ENCODE measurements at regions not wholly inside any gene's neighbourhood (a gene's known extent, or its start where the extent isn't known, plus 50 kb on each side); places are given as distances from the start of the nearest gene placed in this dataset.

GRCh38 chr12:77488041-77488620, 342.6 kb upstream of the NAV3 start:
- no peaks in the 10 kb centered on the region for H3K9me3 ChIP-seq (ENCODE audit: low read depth, low read length)
- no peaks in the 10 kb centered on the region for H3K27me3 ChIP-seq (ENCODE audit: insufficient read depth, low read length)
- H3K4me3 ChIP-seq (ENCODE audit: low read length), result no peak overlapping the region
- H3K4me1 ChIP-seq (ENCODE audit: insufficient read depth, low read length), result no peaks in the 10 kb centered on the region

GRCh38 chr12:77486872-77487271, 343.8 kb upstream of the NAV3 start:
- no peaks in the 10 kb centered on the region for H3K27me3 ChIP-seq (ENCODE audit: insufficient read depth, low read length)
- H3K4me3 ChIP-seq (ENCODE audit: low read length), result no peak overlapping the region
- no peaks in the 10 kb centered on the region for H3K4me1 ChIP-seq (ENCODE audit: insufficient read depth, low read length)
- H3K9me3 ChIP-seq (ENCODE audit: low read depth, low read length), result no peaks in the 10 kb centered on the region

- Histone ChIP-seq H3K4me3 (ENCODE audit: low read length) (no peak overlapping the region), H3K27me3 (ENCODE audit: insufficient read depth, low read length) (no peaks in the 10 kb centered on the region), H3K9me3 (ENCODE audit: low read depth, low read length) (no peaks in the 10 kb centered on the region), H3K4me1 (ENCODE audit: insufficient read depth, low read length) (no peaks in the 10 kb centered on the region)
Observed at GRCh38 chr12:77485961-77486854, 344.5 kb upstream of the NAV3 start.

- Histone ChIP-seq H3K9me3 (ENCODE audit: low read depth, low read length) (no peaks in the 10 kb centered on the region), H3K27me3 (ENCODE audit: insufficient read depth, low read length) (no peaks in the 10 kb centered on the region), H3K4me3 (ENCODE audit: low read length) (no peak overlapping the region), H3K4me1 (ENCODE audit: insufficient read depth, low read length) (no peaks in the 10 kb centered on the region)
Observed at GRCh38 chr12:77481687-77482086, 349.0 kb upstream of the NAV3 start.

- no peaks in the 10 kb centered on the region for H3K9me3 ChIP-seq (ENCODE audit: low read depth, low read length)
- H3K4me1 ChIP-seq (ENCODE audit: insufficient read depth, low read length), result no peaks in the 10 kb centered on the region
- H3K4me3 ChIP-seq (ENCODE audit: low read length), result no peak overlapping the region
- H3K27me3 ChIP-seq (ENCODE audit: insufficient read depth, low read length), result no peaks in the 10 kb centered on the region
Observed at GRCh38 chr12:77477907-77478533, 352.7 kb upstream of the NAV3 start.

- Histone ChIP-seq H3K4me1 (ENCODE audit: insufficient read depth, low read length) (no peaks in the 10 kb centered on the region), H3K4me3 (ENCODE audit: low read length) (no peak overlapping the region), H3K27me3 (ENCODE audit: insufficient read depth, low read length) (no peaks in the 10 kb centered on the region), H3K9me3 (ENCODE audit: low read depth, low read length) (no peaks in the 10 kb centered on the region)
Observed at GRCh38 chr12:77471801-77472200, 358.9 kb upstream of the NAV3 start.

GRCh38 chr12:77469578-77470333, 360.9 kb upstream of the NAV3 start:
- H3K27me3 ChIP-seq (ENCODE audit: insufficient read depth, low read length), result no peaks in the 10 kb centered on the region
- H3K4me1 ChIP-seq (ENCODE audit: insufficient read depth, low read length), result no peaks in the 10 kb centered on the region
- no peaks in the 10 kb centered on the region for H3K9me3 ChIP-seq (ENCODE audit: low read depth, low read length)
- no peak overlapping the region for H3K4me3 ChIP-seq (ENCODE audit: low read length)

- H3K9me3 ChIP-seq (ENCODE audit: low read depth, low read length), result no peaks in the 10 kb centered on the region
- H3K27me3 ChIP-seq (ENCODE audit: insufficient read depth, low read length), result no peaks in the 10 kb centered on the region
- no peaks in the 10 kb centered on the region for H3K4me1 ChIP-seq (ENCODE audit: insufficient read depth, low read length)
- H3K4me3 ChIP-seq (ENCODE audit: low read length), result no peak overlapping the region
Observed at GRCh38 chr12:77442633-77443032, 377.3 kb upstream of the E2F7 start.

- no peaks in the 10 kb centered on the region for H3K27me3 ChIP-seq (ENCODE audit: insufficient read depth, low read length)
- no peak overlapping the region for H3K4me3 ChIP-seq (ENCODE audit: low read length)
- no peaks in the 10 kb centered on the region for H3K4me1 ChIP-seq (ENCODE audit: insufficient read depth, low read length)
- H3K9me3 ChIP-seq (ENCODE audit: low read depth, low read length), result no peaks in the 10 kb centered on the region
Observed at GRCh38 chr12:77439749-77440148, 374.4 kb upstream of the E2F7 start.

GRCh38 chr12:77438644-77439043, 373.3 kb upstream of the E2F7 start:
- H3K4me3 ChIP-seq (ENCODE audit: low read length), result no peak overlapping the region
- H3K9me3 ChIP-seq (ENCODE audit: low read depth, low read length), result no peaks in the 10 kb centered on the region
- no peaks in the 10 kb centered on the region for H3K4me1 ChIP-seq (ENCODE audit: insufficient read depth, low read length)
- no peaks in the 10 kb centered on the region for H3K27me3 ChIP-seq (ENCODE audit: insufficient read depth, low read length)

- Histone ChIP-seq H3K4me1 (ENCODE audit: insufficient read depth, low read length) (no peaks in the 10 kb centered on the region), H3K4me3 (ENCODE audit: low read length) (no peak overlapping the region), H3K9me3 (ENCODE audit: low read depth, low read length) (no peaks in the 10 kb centered on the region), H3K27me3 (ENCODE audit: insufficient read depth, low read length) (no peaks in the 10 kb centered on the region)
Observed at GRCh38 chr12:77437206-77437605, 371.8 kb upstream of the E2F7 start.

GRCh38 chr12:77435446-77436091, 370.2 kb upstream of the E2F7 start:
- Histone ChIP-seq H3K4me1 (ENCODE audit: insufficient read depth, low read length) (no peaks in the 10 kb centered on the region), H3K9me3 (ENCODE audit: low read depth, low read length) (no peaks in the 10 kb centered on the region), H3K27me3 (ENCODE audit: insufficient read depth, low read length) (no peaks in the 10 kb centered on the region), H3K4me3 (ENCODE audit: low read length) (no peak overlapping the region)

GRCh38 chr12:77433799-77434198, 368.4 kb upstream of the E2F7 start:
- Histone ChIP-seq H3K4me3 (ENCODE audit: low read length) (no peak overlapping the region), H3K9me3 (ENCODE audit: low read depth, low read length) (no peaks in the 10 kb centered on the region), H3K4me1 (ENCODE audit: insufficient read depth, low read length) (no peaks in the 10 kb centered on the region), H3K27me3 (ENCODE audit: insufficient read depth, low read length) (no peaks in the 10 kb centered on the region)

- H3K27me3 ChIP-seq (ENCODE audit: insufficient read depth, low read length), result no peaks in the 10 kb centered on the region
- H3K9me3 ChIP-seq (ENCODE audit: low read depth, low read length), result no peaks in the 10 kb centered on the region
- H3K4me1 ChIP-seq (ENCODE audit: insufficient read depth, low read length), result no peaks in the 10 kb centered on the region
- no peak overlapping the region for H3K4me3 ChIP-seq (ENCODE audit: low read length)
Observed at GRCh38 chr12:77429426-77429825, 364.1 kb upstream of the E2F7 start.

Data from mononuclear cell (primary cell).